ENCODE measurements at regions not wholly inside any gene's neighbourhood (a gene's known extent, or its start where the extent isn't known, plus 50 kb on each side); places are given as distances from the start of the nearest gene placed in this dataset.

DNA sequence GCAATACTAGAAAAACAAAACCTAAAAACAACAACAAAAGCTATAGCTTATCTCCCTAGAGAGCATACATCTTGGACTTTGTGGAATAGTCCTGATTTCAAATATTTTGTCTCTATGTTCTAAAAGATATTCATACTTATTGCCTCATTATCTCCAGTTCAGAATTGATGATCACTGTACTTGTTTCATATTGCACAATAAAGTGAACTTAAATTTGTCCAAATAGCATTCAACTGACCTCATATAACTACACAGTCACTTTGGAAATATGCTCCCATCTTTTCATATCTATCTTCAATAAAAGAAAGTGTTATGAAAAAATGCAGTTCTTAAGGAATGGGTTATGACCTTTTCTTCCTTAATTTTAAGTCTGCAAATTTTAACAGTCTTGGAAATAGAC is 228.6 kb upstream of the CMC1 start:
- TF ChIP-seq NFIC (IDR thresholded peaks at IDR 0.05) (no peak), CREB1 (IDR thresholded peaks at IDR 0.05; ENCODE audit: low read depth) (no peak), RAD21 (IDR thresholded peaks at IDR 0.05; ENCODE audit: low read depth) (no peak), TAF1 (IDR thresholded peaks at IDR 0.05; ENCODE audit: low read depth) (no peak), EGR1 (IDR thresholded peaks at IDR 0.05) (no peak), YY1 (IDR thresholded peaks at IDR 0.05; ENCODE audit: low read depth) (no peak)
- TF ChIP-seq, protein P1, sequence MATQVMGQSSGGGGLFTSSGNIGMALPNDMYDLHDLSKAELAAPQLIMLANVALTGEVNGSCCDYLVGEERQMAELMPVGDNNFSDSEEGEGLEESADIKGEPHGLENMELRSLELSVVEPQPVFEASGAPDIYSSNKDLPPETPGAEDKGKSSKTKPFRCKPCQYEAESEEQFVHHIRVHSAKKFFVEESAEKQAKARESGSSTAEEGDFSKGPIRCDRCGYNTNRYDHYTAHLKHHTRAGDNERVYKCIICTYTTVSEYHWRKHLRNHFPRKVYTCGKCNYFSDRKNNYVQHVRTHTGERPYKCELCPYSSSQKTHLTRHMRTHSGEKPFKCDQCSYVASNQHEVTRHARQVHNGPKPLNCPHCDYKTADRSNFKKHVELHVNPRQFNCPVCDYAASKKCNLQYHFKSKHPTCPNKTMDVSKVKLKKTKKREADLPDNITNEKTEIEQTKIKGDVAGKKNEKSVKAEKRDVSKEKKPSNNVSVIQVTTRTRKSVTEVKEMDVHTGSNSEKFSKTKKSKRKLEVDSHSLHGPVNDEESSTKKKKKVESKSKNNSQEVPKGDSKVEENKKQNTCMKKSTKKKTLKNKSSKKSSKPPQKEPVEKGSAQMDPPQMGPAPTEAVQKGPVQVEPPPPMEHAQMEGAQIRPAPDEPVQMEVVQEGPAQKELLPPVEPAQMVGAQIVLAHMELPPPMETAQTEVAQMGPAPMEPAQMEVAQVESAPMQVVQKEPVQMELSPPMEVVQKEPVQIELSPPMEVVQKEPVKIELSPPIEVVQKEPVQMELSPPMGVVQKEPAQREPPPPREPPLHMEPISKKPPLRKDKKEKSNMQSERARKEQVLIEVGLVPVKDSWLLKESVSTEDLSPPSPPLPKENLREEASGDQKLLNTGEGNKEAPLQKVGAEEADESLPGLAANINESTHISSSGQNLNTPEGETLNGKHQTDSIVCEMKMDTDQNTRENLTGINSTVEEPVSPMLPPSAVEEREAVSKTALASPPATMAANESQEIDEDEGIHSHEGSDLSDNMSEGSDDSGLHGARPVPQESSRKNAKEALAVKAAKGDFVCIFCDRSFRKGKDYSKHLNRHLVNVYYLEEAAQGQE (IDR thresholded peaks at IDR 0.05; ENCODE audit: low read depth), result no peak

DNA sequence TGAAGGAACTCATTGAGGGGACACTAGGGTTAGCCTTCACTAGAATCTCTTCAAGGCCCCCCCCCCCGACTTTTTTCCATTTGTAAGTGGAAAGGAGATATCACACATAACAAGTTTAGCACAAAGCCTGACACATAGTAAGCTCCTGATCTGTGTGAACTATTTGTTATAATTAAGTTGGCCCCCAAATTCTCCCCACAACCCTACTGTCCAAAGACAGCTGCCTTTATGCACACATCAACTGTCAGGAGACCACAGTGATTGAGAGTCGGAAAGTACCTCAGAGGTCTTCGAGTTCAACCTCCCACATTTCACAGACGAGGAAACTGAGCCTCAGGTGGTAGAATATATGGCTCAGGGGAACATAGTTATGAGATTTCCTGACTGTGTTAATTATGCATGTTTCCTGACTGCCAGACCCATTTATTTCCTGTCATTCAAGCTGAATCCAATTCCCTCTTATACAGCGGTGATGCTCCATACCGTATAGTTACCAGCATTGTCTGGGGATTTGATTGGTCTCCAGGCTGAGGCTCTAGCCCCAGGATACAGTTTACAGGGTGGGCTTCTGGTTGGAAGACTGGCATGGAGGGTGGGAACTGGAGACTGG is 227.4 kb upstream of the CMC1 start:
- TF ChIP-seq ZBTB7A (IDR thresholded peaks at IDR 0.05; ENCODE audit: low read depth), result no peak
- TF ChIP-seq, protein P2, sequence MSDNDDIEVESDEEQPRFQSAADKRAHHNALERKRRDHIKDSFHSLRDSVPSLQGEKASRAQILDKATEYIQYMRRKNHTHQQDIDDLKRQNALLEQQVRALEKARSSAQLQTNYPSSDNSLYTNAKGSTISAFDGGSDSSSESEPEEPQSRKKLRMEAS (IDR thresholded peaks at IDR 0.05), result no peak
- TF ChIP-seq CEBPB (IDR thresholded peaks at IDR 0.05), result no peak
- no peak for TF ChIP-seq RAD21 (IDR thresholded peaks at IDR 0.05; ENCODE audit: low read depth)
- no peak for TF ChIP-seq CREB1 (IDR thresholded peaks at IDR 0.05; ENCODE audit: low read depth)
- TF ChIP-seq EP300 (IDR thresholded peaks at IDR 0.05; ENCODE audit: borderline replicate concordance), result no peak
- TF ChIP-seq TCF12 (IDR thresholded peaks at IDR 0.05; ENCODE audit: low read depth), result no peak
- TF ChIP-seq, protein P1 (IDR thresholded peaks at IDR 0.05; ENCODE audit: low read depth), result no peak
- no peak for TF ChIP-seq FOXM1 (IDR thresholded peaks at IDR 0.05; ENCODE audit: borderline replicate concordance, low read depth)
- TF ChIP-seq, protein P3, sequence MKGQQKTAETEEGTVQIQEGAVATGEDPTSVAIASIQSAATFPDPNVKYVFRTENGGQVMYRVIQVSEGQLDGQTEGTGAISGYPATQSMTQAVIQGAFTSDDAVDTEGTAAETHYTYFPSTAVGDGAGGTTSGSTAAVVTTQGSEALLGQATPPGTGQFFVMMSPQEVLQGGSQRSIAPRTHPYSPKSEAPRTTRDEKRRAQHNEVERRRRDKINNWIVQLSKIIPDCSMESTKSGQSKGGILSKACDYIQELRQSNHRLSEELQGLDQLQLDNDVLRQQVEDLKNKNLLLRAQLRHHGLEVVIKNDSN (IDR thresholded peaks at IDR 0.05), result no peak
- TF ChIP-seq NFIC (IDR thresholded peaks at IDR 0.05), result no peak
- no peak for TF ChIP-seq YY1 (IDR thresholded peaks at IDR 0.05; ENCODE audit: low read depth)
- no peak for TF ChIP-seq TAF1 (IDR thresholded peaks at IDR 0.05; ENCODE audit: low read depth)
- no peak for TF ChIP-seq EGR1 (IDR thresholded peaks at IDR 0.05)
- no peak for TF ChIP-seq TEAD4 (IDR thresholded peaks at IDR 0.05)

DNA sequence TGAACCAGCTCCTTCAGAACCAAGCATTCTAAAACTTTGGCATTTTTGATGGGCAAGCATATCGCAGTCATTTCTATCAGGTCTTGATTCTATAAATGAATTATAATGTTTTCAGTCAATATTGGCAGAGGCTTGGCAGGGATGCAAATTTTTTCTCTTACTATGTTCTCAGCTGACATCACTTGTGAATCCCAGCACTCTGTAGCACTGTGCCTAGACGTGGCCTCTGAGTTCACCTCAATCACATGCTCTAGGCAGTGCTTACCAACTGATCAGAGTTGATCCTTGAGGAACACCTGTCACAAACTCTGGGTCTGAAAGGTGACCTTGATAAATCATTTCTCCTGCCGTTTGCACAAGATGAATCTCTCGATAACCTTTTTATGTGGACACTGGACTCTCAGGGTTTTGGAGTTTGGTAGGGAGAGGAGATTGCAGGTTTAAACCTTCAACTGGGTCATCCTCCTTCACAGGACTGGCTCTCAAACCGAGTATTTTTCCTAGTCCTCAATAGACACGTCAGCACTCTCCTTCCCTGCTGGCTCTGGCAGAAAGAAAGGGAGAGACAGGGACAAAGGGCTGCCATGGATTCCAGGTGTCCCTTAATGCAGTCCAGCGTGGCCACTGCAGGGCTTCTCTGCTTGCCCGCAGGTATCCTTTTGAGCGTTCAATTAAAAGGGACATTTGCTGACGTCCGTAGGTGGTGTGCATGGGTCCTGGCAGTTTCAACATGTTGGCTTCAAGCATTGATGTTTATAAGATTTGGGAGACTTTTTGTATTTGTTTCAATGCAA is 222.3 kb upstream of the CMC1 start:
- TF ChIP-seq TEAD4 (IDR thresholded peaks at IDR 0.05) (no peak), EGR1 (IDR thresholded peaks at IDR 0.05) (no peak), FOXM1 (IDR thresholded peaks at IDR 0.05; ENCODE audit: borderline replicate concordance, low read depth) (no peak), ZBTB7A (IDR thresholded peaks at IDR 0.05; ENCODE audit: low read depth) (no peak), CEBPB (IDR thresholded peaks at IDR 0.05) (no peak), RAD21 (IDR thresholded peaks at IDR 0.05; ENCODE audit: low read depth) (no peak), CREB1 (IDR thresholded peaks at IDR 0.05; ENCODE audit: low read depth) (no peak), NFIC (IDR thresholded peaks at IDR 0.05) (no peak), TAF1 (IDR thresholded peaks at IDR 0.05; ENCODE audit: low read depth) (no peak), EP300 (IDR thresholded peaks at IDR 0.05; ENCODE audit: borderline replicate concordance) (no peak), TCF12 (IDR thresholded peaks at IDR 0.05; ENCODE audit: low read depth) (no peak), YY1 (IDR thresholded peaks at IDR 0.05; ENCODE audit: low read depth) (no peak)
- TF ChIP-seq, protein P2 (IDR thresholded peaks at IDR 0.05), result no peak
- TF ChIP-seq, protein P3 (IDR thresholded peaks at IDR 0.05), result no peak

DNA sequence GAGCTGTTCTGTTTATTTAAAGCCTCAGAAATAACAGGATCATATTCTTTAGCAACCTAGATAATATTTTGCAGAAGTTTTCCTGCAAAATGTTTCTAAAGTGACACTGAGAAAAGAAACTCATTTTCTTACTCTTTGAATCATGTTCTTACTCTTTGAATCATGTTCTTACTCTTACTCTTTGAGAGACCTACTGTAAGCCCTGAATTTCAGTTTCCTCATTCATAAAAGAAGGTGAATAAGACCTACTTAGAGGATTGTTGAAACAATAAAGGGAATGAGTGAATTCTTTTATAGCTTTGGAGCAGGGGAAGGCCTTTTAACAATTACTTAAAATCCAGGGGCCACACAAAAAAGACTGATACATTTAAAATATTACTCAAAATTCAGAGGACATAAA is 221.7 kb upstream of the CMC1 start:
- TF ChIP-seq NFIC (IDR thresholded peaks at IDR 0.05) (no peak), TEAD4 (IDR thresholded peaks at IDR 0.05) (no peak), EP300 (IDR thresholded peaks at IDR 0.05; ENCODE audit: borderline replicate concordance) (no peak), YY1 (IDR thresholded peaks at IDR 0.05; ENCODE audit: low read depth) (no peak), RAD21 (IDR thresholded peaks at IDR 0.05; ENCODE audit: low read depth) (no peak)
- TF ChIP-seq, protein P2 (IDR thresholded peaks at IDR 0.05), result no peak

DNA sequence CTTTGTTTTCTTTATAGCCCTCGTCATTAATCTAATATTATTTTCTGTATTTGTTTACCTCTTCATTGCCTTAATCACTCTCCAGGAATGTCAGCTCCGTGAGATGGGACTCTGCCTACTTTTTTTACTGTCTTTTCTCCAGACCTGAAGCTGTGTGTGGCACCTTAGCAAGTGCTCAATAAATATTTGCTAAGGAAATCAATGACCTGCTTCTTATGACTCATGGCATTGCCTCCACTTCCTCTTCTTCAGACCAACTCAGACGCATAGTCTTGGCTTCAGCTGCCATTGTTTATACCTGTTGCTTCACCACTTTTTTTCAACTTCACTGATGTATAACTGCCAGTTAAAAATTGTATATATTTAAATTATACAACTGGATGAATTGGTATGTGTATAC is 218.5 kb upstream of the CMC1 start:
- TF ChIP-seq, protein P2 (IDR thresholded peaks at IDR 0.05), result no peak
- no peak for TF ChIP-seq CEBPB (IDR thresholded peaks at IDR 0.05)
- TF ChIP-seq NFIC (IDR thresholded peaks at IDR 0.05), result no peak
- TF ChIP-seq RAD21 (IDR thresholded peaks at IDR 0.05; ENCODE audit: low read depth), result no peak
- no peak for TF ChIP-seq TEAD4 (IDR thresholded peaks at IDR 0.05)
- TF ChIP-seq TCF12 (IDR thresholded peaks at IDR 0.05; ENCODE audit: low read depth), result no peak
- no peak for TF ChIP-seq EP300 (IDR thresholded peaks at IDR 0.05; ENCODE audit: borderline replicate concordance)
- TF ChIP-seq TAF1 (IDR thresholded peaks at IDR 0.05; ENCODE audit: low read depth), result no peak
- TF ChIP-seq, protein P3 (IDR thresholded peaks at IDR 0.05), result no peak

All from Ishikawa (cell line).